Epidermal melanocyte (primary cell): ENCODE measurements at regions not wholly inside any gene's neighbourhood (a gene's known extent, or its start where the extent isn't known, plus 50 kb on each side); places are given as distances from the start of the nearest gene placed in this dataset.
"Not testable (repeated sequence)": the region's sequence is repeated elsewhere in the genome, so short reads cannot be mapped to it uniquely, and the experiment has no call there.

ENCODE experiments used
- DNase-seq: peaks from one replicate; pipeline ENCODE4 v3.0.0; 2011; ENCODE audit warnings: low spot score; ENCODE audit not compliant: insufficient read length

GRCh38 chrX:66914080-66914479, 275.2 kb upstream of the EDA2R start:
- DNase-seq = no peak

GRCh38 chrX:66912417-66912816, 273.5 kb upstream of the EDA2R start:
- DNase-seq = no peak

- no peak for DNase-seq
Observed at GRCh38 chrX:66902081-66902480, 263.2 kb upstream of the EDA2R start.

GRCh38 chrX:66900886-66901285, 262.0 kb upstream of the EDA2R start:
- DNase-seq = no peak

DNA sequence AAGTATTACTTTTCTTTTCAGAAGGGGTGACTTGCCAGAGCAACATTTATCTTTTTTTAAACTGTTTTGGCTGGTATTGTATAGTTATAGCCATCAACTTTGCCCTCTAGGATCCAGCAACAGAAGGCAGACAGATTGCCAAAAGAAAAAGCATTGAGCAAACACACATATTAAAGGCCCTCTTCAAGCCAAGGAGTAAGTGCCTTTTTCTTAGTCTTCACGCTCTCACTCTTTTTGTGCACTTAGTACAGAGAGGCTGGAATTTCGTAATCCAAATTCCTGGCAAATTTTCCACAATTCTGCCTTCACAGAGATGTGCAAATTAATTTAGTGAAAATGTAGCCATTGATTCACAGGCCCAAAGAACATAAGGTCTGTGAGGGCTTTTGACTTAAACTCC, 253.1 kb upstream of the EDA2R start:
- DNase-seq = no peak

- no peak for DNase-seq
Observed at GRCh38 chrX:66889418-66889817, 250.5 kb upstream of the EDA2R start.

GRCh38 chrX:66882101-66882500, 243.2 kb upstream of the EDA2R start:
- no peak for DNase-seq

DNA sequence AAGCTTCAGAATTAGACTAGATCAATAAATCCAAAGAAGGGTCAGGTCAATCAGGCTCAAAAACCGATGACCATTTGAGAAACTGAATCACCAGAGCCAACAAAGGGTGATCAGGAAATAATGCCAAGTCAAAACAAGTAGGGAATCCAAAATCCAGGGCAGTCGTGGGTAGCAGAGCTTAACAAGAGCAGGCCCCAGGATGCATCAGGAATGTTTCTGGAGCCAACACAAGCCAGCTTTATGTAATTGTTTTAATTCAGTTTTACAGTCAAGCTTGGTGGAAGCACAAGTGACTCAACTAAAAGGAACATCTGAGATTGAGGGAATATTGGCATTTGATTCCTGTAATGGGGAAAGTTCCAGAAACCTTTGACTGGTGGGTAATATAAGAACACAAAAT, 237.9 kb upstream of the EDA2R start:
- DNase-seq = no peak

- no peak for DNase-seq
Observed at GRCh38 chrX:66872771-66873170, 233.9 kb upstream of the EDA2R start.

DNA sequence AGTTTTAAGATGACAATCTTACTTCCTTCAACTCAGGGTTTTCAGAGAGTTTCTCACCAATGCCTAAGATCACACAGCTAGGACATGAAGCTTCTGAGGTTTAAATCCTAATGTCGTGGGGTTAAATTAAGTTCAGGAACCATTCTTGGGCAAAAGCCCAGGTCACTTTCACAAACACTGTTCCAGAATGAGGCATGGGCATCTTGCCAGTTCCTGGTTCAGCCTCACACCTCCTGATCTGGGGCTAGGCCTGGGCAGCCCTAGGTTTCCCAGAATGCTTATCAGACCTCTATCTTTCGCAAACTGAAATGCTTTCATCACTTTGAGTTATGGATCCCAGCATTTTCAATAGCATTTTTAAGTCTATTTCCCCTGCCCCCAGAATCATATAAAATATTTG, 224.8 kb upstream of the EDA2R start:
- DNase-seq = no peak

GRCh38 chrX:66833426-66833825, 194.5 kb upstream of the EDA2R start:
- no peak for DNase-seq

DNA sequence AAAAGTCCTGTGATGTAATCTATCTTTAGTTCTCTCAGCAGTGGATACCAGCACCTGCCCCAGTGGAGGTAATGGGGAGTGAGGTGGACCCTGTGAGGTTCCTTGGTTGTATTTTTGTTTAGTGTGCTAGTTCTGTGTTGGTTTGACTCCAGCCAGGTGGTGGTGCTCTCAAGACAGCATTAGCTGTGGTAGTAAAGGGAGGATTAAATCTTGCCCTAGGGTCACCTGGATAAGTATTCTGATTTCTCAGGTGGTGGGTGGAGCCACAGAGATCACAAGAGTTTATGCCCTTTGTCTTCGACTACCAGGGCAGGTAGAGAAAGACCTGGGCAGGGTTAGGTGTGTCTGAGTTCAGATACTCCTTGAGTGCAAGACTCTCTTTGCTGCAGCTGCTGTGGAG, 176.3 kb upstream of the EDA2R start:
- DNase-seq = no peak

DNA sequence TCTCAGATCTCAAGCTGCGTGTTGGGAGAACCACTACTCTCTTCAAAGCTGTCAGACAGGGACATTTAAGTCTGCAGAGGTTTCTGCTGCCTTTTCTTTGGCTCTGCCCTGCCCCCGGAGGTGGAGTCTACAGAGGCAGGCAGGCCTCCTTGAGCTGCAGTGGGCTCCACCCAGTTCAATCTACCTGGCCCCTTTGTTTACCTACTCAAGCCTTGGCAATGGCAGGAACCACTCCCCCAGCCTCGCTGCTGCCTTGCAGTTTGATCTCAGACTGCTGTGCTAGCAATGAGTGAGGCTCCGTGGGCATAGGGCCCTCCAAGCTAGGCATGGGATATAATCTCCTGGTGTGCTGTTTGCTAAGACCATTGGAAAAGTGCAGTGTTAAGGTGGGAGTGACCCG, 155.6 kb upstream of the EDA2R start:
- not testable (repeated sequence) for DNase-seq

GRCh38 chrX:66766318-66766717, 127.4 kb upstream of the EDA2R start:
- no peak for DNase-seq

DNA sequence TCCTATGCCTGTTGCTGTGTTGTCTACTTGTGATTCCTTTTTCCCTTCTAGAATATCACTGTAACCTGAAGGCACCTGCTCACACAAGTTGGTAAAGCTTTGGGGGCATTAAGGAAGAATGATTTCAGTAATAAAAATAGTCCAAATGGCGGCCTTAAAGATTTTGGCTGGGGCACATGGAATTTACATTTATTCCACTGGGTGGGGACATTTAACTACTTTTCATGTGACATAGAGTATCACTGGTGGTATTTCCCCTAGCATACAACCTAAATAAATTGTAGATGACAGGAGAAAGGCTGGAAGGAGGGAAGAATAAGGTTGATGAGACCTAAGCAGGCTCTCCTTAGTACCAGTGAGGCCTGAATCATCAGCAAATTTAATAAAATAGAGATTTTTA, 121.8 kb upstream of the EDA2R start:
- no peak for DNase-seq

GRCh38 chrX:66756717-66757116, 117.8 kb upstream of the EDA2R start:
- no peak for DNase-seq

- no peak for DNase-seq
Observed at GRCh38 chrX:66751136-66751782, 112.4 kb upstream of the EDA2R start.

DNA sequence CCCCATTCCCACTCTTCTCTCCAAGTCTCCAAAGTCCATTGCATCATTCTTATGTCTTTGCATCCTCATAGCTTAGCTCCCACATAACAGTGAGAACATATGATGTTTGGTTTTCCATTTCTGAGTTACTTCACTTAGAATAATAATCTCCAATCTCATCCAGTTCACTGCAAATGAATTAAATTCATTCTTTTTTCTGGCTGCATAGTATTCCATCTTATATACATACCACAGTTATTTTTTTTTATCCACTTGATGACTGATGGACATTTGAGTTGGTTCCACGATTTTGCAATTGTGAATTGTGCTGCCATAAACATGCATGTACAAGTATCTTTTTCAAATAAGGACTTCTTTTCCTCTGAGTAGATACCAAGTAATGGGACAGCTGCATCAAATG, 105.6 kb upstream of the EDA2R start:
- not testable (repeated sequence) for DNase-seq

DNA sequence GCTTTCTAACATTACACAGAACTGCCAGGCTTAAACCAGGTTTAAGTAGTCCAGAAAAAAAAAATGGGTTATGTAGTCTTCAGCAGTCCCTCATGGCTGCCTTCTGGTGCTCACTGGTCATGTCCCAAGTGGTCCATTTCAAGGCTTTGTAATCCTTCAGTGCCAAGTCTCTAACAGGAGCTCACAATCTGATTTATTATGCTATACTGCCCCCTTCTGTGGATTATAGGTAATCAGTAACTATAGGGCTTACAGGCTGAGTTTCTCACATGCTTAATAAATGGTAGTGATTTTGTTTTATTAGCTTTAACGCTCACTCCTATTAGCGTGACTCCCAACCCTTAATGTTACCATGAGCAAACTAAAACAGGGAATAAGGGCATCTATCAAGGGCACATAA, 92.5 kb upstream of the EDA2R start:
- DNase-seq = peak; percentile 19

GRCh38 chrX:66728818-66729271, 90.0 kb upstream of the EDA2R start:
- peak; percentile 17 for DNase-seq

DNA sequence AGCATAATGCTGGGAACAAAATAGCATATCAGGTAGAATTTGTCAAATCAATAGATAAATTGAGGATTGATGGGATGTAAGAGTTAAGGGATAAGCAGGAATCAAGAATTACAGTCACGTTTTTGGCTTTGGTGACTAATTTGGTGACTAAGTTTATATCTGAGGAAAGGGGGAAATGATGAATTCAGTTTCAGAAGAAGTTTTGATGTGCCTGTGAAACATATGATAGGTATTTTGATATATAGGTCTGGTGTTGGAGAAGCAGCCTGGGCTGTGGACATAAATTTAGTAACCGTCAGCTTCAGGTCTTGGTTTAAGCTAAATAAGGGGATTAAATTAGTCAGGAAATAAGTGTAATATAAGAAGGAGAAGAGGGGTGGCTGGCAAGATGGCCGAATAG, 79.0 kb upstream of the EDA2R start:
- DNase-seq = no peak

DNA sequence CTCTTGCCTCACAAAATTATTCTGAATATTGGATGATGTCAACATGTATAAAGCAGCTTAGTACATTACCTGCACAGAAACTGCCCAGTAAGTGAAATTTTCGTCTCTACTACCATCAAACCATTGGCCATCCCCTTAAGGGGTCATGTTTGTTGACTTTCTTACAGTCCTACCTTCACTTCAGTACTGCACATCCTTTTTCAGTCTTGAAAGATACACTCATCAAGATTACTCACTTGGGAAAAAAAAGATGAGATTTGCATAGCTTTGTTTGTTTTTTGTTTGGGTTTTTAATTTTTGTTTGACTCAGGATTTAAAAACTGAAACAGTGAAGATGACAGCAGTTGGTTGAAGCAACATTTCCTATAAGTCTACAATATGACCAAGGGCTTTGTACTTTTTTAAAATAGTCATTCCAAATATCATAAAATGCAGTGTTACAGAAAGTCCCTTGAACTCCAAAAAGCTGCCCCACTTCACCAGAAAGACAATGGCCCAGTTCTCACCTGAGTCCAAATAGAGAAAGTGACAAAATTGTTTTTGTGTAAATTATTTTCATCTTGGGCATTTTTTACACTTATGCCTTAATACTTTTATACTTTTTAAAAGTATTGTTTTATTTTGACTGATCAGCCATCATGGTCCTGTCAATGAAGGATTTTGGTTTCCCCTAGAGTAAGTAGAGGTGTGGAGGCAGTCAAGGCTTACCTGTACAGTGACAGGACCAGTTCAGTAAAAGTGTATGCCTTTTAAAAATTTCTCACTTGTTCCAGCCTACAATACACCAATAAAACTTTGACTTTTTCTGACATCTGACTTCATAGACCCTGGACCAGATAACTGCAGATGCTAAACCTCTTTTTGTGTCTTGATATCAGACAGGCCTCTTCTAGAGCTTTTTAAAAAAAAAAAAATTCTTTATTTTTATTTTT, 59.7 kb upstream of the EDA2R start:
- no peak for DNase-seq

DNA sequence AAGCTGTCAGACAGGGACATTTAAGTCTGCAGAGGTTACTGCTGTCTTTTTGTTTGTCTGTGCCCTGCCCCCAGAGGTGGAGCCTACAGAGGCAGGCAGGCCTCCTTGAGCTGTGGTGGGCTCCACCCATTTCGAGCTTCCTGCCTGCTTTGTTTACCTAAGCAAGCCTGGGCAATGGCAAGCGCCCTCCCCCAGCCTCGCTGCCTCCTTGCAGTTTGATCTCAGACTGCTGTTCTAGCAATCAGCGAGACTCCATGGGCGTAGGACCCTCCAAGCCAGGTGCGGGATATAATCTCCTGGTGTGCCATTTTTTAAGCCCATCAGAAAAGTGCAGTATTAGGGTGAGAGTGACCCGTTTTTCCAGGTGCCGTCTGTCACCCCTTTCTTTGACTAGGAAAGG, 53.6 kb upstream of the EDA2R start:
- not testable (repeated sequence) for DNase-seq
